NCI-H748 treated with DMSO at 0.1 percent for 48 hours (cell line): ENCODE measurements at regions not wholly inside any gene's neighbourhood (a gene's known extent, or its start where the extent isn't known, plus 50 kb on each side); places are given as distances from the start of the nearest gene placed in this dataset.

Source experiments
- DNase-seq: peaks from one replicate; lab custom pipeline; 2025; lab: John Stamatoyannopoulos, UW

- DNase-seq, result no peak
Observed at GRCh38 chr5:30846171-30846570, 347.3 kb upstream of the CDH6 start.

- no peak for DNase-seq
Observed at GRCh38 chr5:30845194-30845593, 348.3 kb upstream of the CDH6 start.

GRCh38 chr5:30843541-30843940 is 349.9 kb upstream of the CDH6 start:
- no peak for DNase-seq

- DNase-seq, result no peak
Observed at GRCh38 chr5:30839956-30840355, 353.5 kb upstream of the CDH6 start.

GRCh38 chr5:30838936-30839496 is 354.5 kb upstream of the CDH6 start:
- no peak for DNase-seq

- DNase-seq, result no peak
Observed at GRCh38 chr5:30832519-30832918, 361.0 kb upstream of the CDH6 start.

GRCh38 chr5:30831605-30832004 is 361.9 kb upstream of the CDH6 start:
- no peak for DNase-seq

- DNase-seq, result no peak
Observed at GRCh38 chr5:30831123-30831522, 362.4 kb upstream of the CDH6 start.

GRCh38 chr5:30811298-30811697 is 382.2 kb upstream of the CDH6 start:
- DNase-seq, result no peak

- DNase-seq, result peak; percentile 65
Observed at GRCh38 chr5:30809933-30810332, 383.6 kb upstream of the CDH6 start.

- DNase-seq, result no peak
Observed at GRCh38 chr5:30808996-30809395, 384.5 kb upstream of the CDH6 start.

- DNase-seq, result no peak
Observed at GRCh38 chr5:30804739-30805505, 388.6 kb upstream of the CDH6 start.

- DNase-seq, result no peak
Observed at GRCh38 chr5:30802961-30803705, 390.4 kb upstream of the CDH6 start.

GRCh38 chr5:30781643-30782042 is 411.8 kb upstream of the CDH6 start:
- no peak for DNase-seq

GRCh38 chr5:30768056-30768690 is 425.3 kb upstream of the CDH6 start:
- DNase-seq, result no peak

- DNase-seq, result no peak
Observed at GRCh38 chr5:30765706-30766105, 427.8 kb upstream of the CDH6 start.

GRCh38 chr5:30765227-30765626 is 428.3 kb upstream of the CDH6 start:
- DNase-seq, result no peak

- DNase-seq, result no peak
Observed at GRCh38 chr5:30764704-30765103, 428.8 kb upstream of the CDH6 start.

- DNase-seq, result no peak
Observed at GRCh38 chr5:30759731-30760130, 433.8 kb upstream of the CDH6 start.

- DNase-seq, result no peak
Observed at GRCh38 chr5:30752015-30752414, 441.5 kb upstream of the CDH6 start.

GRCh38 chr5:30749971-30750370 is 443.5 kb upstream of the CDH6 start:
- no peak for DNase-seq

- DNase-seq, result no peak
Observed at GRCh38 chr5:30747412-30747811, 446.1 kb upstream of the CDH6 start.

- DNase-seq, result no peak
Observed at GRCh38 chr5:30736669-30737068, 456.8 kb upstream of the CDH6 start.
